GM13977 (cell line): ENCODE measurements at regions not wholly inside any gene's neighbourhood (a gene's known extent, or its start where the extent isn't known, plus 50 kb on each side); places are given as distances from the start of the nearest gene placed in this dataset.

Experiments
- DNase-seq: peaks from one replicate; pipeline ENCODE4 v3.0.0; 2012; ENCODE audit warnings: low spot score
- CTCF ChIP-seq: IDR thresholded peaks from 2 replicates; pipeline ENCODE4 v1.5.1; 2012; ENCODE audit warnings: mild to moderate bottlenecking, control low read depth; ENCODE audit not compliant: insufficient read depth; ENCODE audit errors: extremely low read depth, missing control alignments
- in situ Hi-C: fragments of 300-500 bp; cut with MboI; formaldehyde crosslinking; loops from one replicate; pipeline ENCODE4 v1.12.0; 2022; ENCODE audit warnings: low sequenced_read_pairs, low pct_unique_long_range_greater_than_20kb, mixed read lengths, inconsistent platforms; ENCODE audit not compliant: unreplicated experiment

GRCh38 chr18:10074728-10075127, 160.9 kb downstream of the VAPA start:
- in situ Hi-C loops = no loop called here

GRCh38 chr18:10076502-10077030, 162.8 kb downstream of the VAPA start:
- TF ChIP-seq CTCF = no peak
- DNase-seq = no peak
- in situ Hi-C loops = no loop called here

More at GRCh38 chr18:10074728-10075127, 160.9 kb downstream of the VAPA start:
- TF ChIP-seq CTCF = no peak
- DNase-seq = no peak

- in situ Hi-C loops = no loop called here
- DNase-seq = no peak
- TF ChIP-seq CTCF = no peak
Observed at GRCh38 chr18:10077986-10078385, 164.2 kb downstream of the VAPA start.

GRCh38 chr18:10080372-10080771, 166.6 kb downstream of the VAPA start:
- no peak for TF ChIP-seq CTCF
- DNase-seq = no peak
- in situ Hi-C loops = no loop called here

GRCh38 chr18:10081492-10081891, 167.7 kb downstream of the VAPA start:
- TF ChIP-seq CTCF = no peak
- in situ Hi-C loops = no loop called here
- no peak for DNase-seq

GRCh38 chr18:10085416-10085815, 171.6 kb downstream of the VAPA start:
- DNase-seq = no peak
- in situ Hi-C loops = no loop called here

More at GRCh38 chr18:10085416-10085815, 171.6 kb downstream of the VAPA start:
- no peak for TF ChIP-seq CTCF
